ENCODE measurements at regions not wholly inside any gene's neighbourhood (a gene's known extent, or its start where the extent isn't known, plus 50 kb on each side); places are given as distances from the start of the nearest gene placed in this dataset.
A peak's percentile ranks its signal among the peaks of the same experiment; 100 is the strongest.

GRCh38 chr4:126599746-126600145 lies 1033.0 kb upstream of the INTU start:
- Histone ChIP-seq H3K27ac (no peak overlapping the region), H3K9me3 (ENCODE audit: severe bottlenecking) (no peaks in the 10 kb centered on the region), H3K36me3 (no peaks in the 10 kb centered on the region), H3K4me3 (ENCODE audit: low read depth, low read length) (no peak overlapping the region), H3K27me3 (ENCODE audit: insufficient read depth, low read depth, severe bottlenecking) (no peaks in the 10 kb centered on the region)
- no peak for TF ChIP-seq CTCF (IDR thresholded peaks at IDR 0.05; ENCODE audit: low read depth, low read length)
- no peak for DNase-seq

GRCh38 chr4:126603210-126603609 lies 1029.5 kb upstream of the INTU start:
- no peak overlapping the region for H3K27ac ChIP-seq
- DNase-seq, result no peak
- no peaks in the 10 kb centered on the region for H3K27me3 ChIP-seq (ENCODE audit: insufficient read depth, low read depth, severe bottlenecking)
- H3K36me3 ChIP-seq, result no peaks in the 10 kb centered on the region
- H3K4me3 ChIP-seq (ENCODE audit: low read depth, low read length), result no peak overlapping the region
- H3K9me3 ChIP-seq (ENCODE audit: severe bottlenecking), result no peaks in the 10 kb centered on the region
- TF ChIP-seq CTCF (IDR thresholded peaks at IDR 0.05; ENCODE audit: low read depth, low read length), result no peak

DNA sequence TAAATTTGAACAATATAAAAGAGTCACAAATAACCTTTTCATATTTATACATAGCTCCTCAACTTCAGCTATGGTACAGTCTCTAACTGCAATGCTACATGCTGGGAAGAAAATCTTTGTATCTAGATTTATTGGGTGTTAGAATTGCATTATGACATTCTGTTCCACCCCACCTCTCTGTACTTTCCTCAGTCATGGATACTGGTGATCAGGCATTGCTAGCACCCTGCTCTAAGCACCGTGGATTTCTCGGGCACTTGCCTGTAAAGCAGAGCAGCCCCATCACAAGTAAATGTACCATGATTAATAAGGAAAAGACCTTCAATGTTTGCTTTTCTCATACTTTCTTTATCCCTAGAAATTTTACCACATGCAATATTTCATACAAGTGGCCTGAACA lies 1028.9 kb upstream of the INTU start:
- no peak overlapping the region for H3K27ac ChIP-seq
- H3K9me3 ChIP-seq (ENCODE audit: severe bottlenecking), result no peaks in the 10 kb centered on the region
- TF ChIP-seq CTCF (IDR thresholded peaks at IDR 0.05; ENCODE audit: low read depth, low read length), result no peak
- H3K36me3 ChIP-seq, result no peaks in the 10 kb centered on the region
- no peak overlapping the region for H3K4me3 ChIP-seq (ENCODE audit: low read depth, low read length)
- no peaks in the 10 kb centered on the region for H3K27me3 ChIP-seq (ENCODE audit: insufficient read depth, low read depth, severe bottlenecking)
- no peak for DNase-seq

- Histone ChIP-seq H3K4me3 (ENCODE audit: low read depth, low read length) (no peak overlapping the region), H3K27me3 (ENCODE audit: insufficient read depth, low read depth, severe bottlenecking) (no peaks in the 10 kb centered on the region), H3K36me3 (no peaks in the 10 kb centered on the region), H3K9me3 (ENCODE audit: severe bottlenecking) (no peaks in the 10 kb centered on the region), H3K27ac (no peak overlapping the region)
- peak; percentile 40 for DNase-seq
- peak; percentile 60 for TF ChIP-seq CTCF (IDR thresholded peaks at IDR 0.05; ENCODE audit: low read depth, low read length)
Observed at GRCh38 chr4:126604268-126604867, 1028.4 kb upstream of the INTU start.

DNA sequence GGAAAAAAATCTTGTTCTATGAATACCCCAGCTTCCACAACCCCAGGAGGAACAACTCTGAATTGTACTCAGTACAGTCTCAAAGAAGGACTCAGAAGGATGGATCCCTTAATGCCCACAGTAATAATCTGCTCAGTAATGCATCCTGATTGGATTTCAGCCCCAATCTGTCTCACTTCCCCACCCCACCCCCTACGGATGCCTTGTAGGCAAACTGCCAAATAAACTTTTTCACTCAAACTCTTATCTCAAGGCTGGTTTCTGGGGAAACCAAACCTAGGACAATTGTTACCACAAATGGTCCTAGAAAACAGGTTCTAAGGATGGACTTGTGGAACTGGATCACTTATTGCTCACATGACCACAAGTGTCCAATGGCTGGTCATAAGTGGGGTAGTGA lies 1021.8 kb upstream of the INTU start:
- no peak overlapping the region for H3K4me3 ChIP-seq (ENCODE audit: low read depth, low read length)
- H3K36me3 ChIP-seq, result no peaks in the 10 kb centered on the region
- no peaks in the 10 kb centered on the region for H3K9me3 ChIP-seq (ENCODE audit: severe bottlenecking)
- H3K27me3 ChIP-seq (ENCODE audit: insufficient read depth, low read depth, severe bottlenecking), result no peaks in the 10 kb centered on the region
- no peak for DNase-seq
- no peak overlapping the region for H3K27ac ChIP-seq
- no peak for TF ChIP-seq CTCF (IDR thresholded peaks at IDR 0.05; ENCODE audit: low read depth, low read length)

- Histone ChIP-seq H3K4me3 (ENCODE audit: low read depth, low read length) (no peak overlapping the region), H3K27ac (no peak overlapping the region), H3K36me3 (no peaks in the 10 kb centered on the region), H3K27me3 (ENCODE audit: insufficient read depth, low read depth, severe bottlenecking) (no peaks in the 10 kb centered on the region), H3K9me3 (ENCODE audit: severe bottlenecking) (no peaks in the 10 kb centered on the region)
- DNase-seq, result no peak
- TF ChIP-seq CTCF (IDR thresholded peaks at IDR 0.05; ENCODE audit: low read depth, low read length), result no peak
Observed at GRCh38 chr4:126611900-126612299, 1020.9 kb upstream of the INTU start.
